ENCODE measurements at regions not wholly inside any gene's neighbourhood (a gene's known extent, or its start where the extent isn't known, plus 50 kb on each side); places are given as distances from the start of the nearest gene placed in this dataset.

DNA sequence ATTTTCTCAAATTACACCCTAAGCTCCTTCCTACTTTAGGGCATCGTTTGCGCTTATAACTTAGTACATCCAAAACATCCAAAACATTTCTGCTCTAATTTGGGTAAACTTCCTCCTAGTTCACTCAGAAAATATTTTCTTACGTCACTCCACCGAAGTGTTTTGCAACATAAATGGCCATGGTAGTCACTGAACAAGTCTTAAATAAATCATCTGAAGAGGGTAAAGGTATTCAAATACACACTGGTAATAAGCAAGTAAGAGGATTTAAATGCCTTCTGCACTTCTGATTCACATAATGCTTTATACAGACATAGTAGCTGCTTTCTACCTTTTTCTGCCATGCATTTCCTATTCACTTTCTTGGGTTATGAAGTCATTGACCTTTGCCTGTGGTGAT is 991.9 kb downstream of the NLGN4X start:
- Histone ChIP-seq H4K91ac (ENCODE audit: low read length) (no peak overlapping the region), H3K9ac (ENCODE audit: low read length) (no peak overlapping the region), H2BK15ac (ENCODE audit: low read depth, poor library complexity, severe bottlenecking) (no peak overlapping the region)

DNA sequence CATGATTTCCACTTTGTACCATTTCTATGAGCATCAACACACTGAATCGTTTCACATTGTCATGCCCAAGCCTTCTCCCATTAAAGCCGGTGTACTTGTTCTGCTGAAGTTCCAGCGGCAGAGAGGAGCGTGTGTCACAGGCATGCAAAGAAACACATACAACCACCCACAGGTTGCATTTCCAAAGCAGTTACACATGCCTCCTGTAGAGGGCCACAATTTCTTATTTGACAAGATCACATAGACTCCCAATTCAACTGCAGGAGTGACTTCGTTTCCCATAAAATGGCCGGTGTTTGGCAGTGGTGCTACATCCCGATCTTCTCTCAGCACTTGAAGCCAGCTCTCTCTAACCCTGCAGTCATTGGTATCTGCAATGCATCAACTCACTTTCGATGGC is 992.6 kb downstream of the NLGN4X start:
- H2BK120ac ChIP-seq (ENCODE audit: low read depth, low read length): no peak overlapping the region
- no peak overlapping the region for H2BK15ac ChIP-seq (ENCODE audit: low read depth, poor library complexity, severe bottlenecking)
- H3K4ac ChIP-seq (ENCODE audit: low read depth in 1 of 2, low read length in 2 of 2): no peak overlapping the region
- no peaks in the 10 kb centered on the region for H3K36me3 ChIP-seq (ENCODE audit: control insufficient read depth in 1 of 2, insufficient read depth in 2 of 2, low read depth in 1 of 2, low read length in 2 of 2)
- H2BK12ac ChIP-seq (ENCODE audit: low read length in 2 of 2): no peak overlapping the region
- H3K14ac ChIP-seq (ENCODE audit: low read length in 2 of 2): no peak overlapping the region
- H2AK5ac ChIP-seq (ENCODE audit: low read length, severe bottlenecking): no peak overlapping the region
- no peak overlapping the region for H3K4me3 ChIP-seq (ENCODE audit: insufficient read depth in 1 of 2, low read depth in 1 of 2, low read length in 2 of 2)
- H3K27ac ChIP-seq (ENCODE audit: low read length, poor library complexity, severe bottlenecking): no peak overlapping the region
- no peaks in the 10 kb centered on the region for H3K4me1 ChIP-seq (ENCODE audit: control insufficient read depth, insufficient read depth, low read depth, low read length)
- DNase-seq: peak; percentile 50
- 57% methylated on average over 5 of the region's 8 CpGs for WGBS
- H3K9ac ChIP-seq (ENCODE audit: low read length): no peak overlapping the region
- no peaks in the 10 kb centered on the region for H3K27me3 ChIP-seq (ENCODE audit: control insufficient read depth in 1 of 2, insufficient read depth in 1 of 2, low read length in 2 of 2)
- no peaks in the 10 kb centered on the region for H3K79me1 ChIP-seq (replicated peaks; ENCODE audit: low read length, poor library complexity, severe bottlenecking)
- H3K9me3 ChIP-seq (ENCODE audit: control insufficient read depth, low read length): no peaks in the 10 kb centered on the region
- no peak overlapping the region for H2BK5ac ChIP-seq (ENCODE audit: low read depth, low read length, poor library complexity, severe bottlenecking)
- no peak overlapping the region for H2AFZ ChIP-seq (ENCODE audit: low read depth, low read length)
- no peak overlapping the region for H3K4me2 ChIP-seq (ENCODE audit: low read length, poor library complexity, severe bottlenecking)
- H4K8ac ChIP-seq (ENCODE audit: low read length): peak overlapping the region; percentile 54
- H3K18ac ChIP-seq (ENCODE audit: low read depth in 1 of 2, low read length in 2 of 2): no peak overlapping the region
- no peak overlapping the region for H4K91ac ChIP-seq (ENCODE audit: low read length)
- no peak overlapping the region for H3K23ac ChIP-seq (ENCODE audit: low read length in 2 of 2)

More for the DNA sequence above, 991.9 kb downstream of the NLGN4X start:
- Histone ChIP-seq H3K27me3 (ENCODE audit: control insufficient read depth in 1 of 2, insufficient read depth in 1 of 2, low read length in 2 of 2) (no peaks in the 10 kb centered on the region), H3K4me1 (ENCODE audit: control insufficient read depth, insufficient read depth, low read depth, low read length) (no peaks in the 10 kb centered on the region), H3K4ac (ENCODE audit: low read depth in 1 of 2, low read length in 2 of 2) (no peak overlapping the region), H3K79me1 (replicated peaks; ENCODE audit: low read length, poor library complexity, severe bottlenecking) (no peaks in the 10 kb centered on the region), H2BK5ac (ENCODE audit: low read depth, low read length, poor library complexity, severe bottlenecking) (no peak overlapping the region), H2BK12ac (ENCODE audit: low read length in 2 of 2) (no peak overlapping the region), H2AFZ (ENCODE audit: low read depth, low read length) (no peak overlapping the region), H2AK5ac (ENCODE audit: low read length, severe bottlenecking) (no peak overlapping the region), H3K23ac (ENCODE audit: low read length in 2 of 2) (no peak overlapping the region), H3K4me3 (ENCODE audit: insufficient read depth in 1 of 2, low read depth in 1 of 2, low read length in 2 of 2) (no peak overlapping the region), H3K9me3 (ENCODE audit: control insufficient read depth, low read length) (no peaks in the 10 kb centered on the region), H3K18ac (ENCODE audit: low read depth in 1 of 2, low read length in 2 of 2) (no peak overlapping the region), H3K14ac (ENCODE audit: low read length in 2 of 2) (no peak overlapping the region), H4K8ac (ENCODE audit: low read length) (no peak overlapping the region), H3K4me2 (ENCODE audit: low read length, poor library complexity, severe bottlenecking) (no peak overlapping the region), H3K27ac (ENCODE audit: low read length, poor library complexity, severe bottlenecking) (no peak overlapping the region), H3K36me3 (ENCODE audit: control insufficient read depth in 1 of 2, insufficient read depth in 2 of 2, low read depth in 1 of 2, low read length in 2 of 2) (no peaks in the 10 kb centered on the region), H2BK120ac (ENCODE audit: low read depth, low read length) (no peak overlapping the region)
- peak; percentile 58 for DNase-seq
- 39% methylated on average over 2 of the region's 4 CpGs for WGBS

DNA sequence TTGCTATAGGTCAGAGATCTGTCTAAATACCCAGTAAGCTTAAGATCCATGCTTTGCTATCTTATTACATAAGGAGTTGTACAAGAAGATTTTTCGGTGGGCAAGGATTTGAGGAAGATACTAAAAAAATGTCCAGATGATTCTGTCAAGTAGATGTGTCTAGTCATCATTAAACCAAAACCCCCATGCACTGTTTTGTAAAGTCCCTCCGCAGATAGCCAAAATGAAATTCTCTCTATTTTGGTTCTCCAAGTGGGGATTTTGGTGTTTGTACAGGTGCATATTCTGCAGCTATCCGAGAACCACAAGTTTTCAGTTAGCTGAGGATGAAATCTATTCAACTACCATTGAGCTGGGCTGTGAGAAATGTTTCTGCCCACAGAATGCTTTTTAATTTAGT is 994.8 kb downstream of the NLGN4X start:
- H3K4me3 ChIP-seq (ENCODE audit: insufficient read depth in 1 of 2, low read depth in 1 of 2, low read length in 2 of 2): no peak overlapping the region
- no peak overlapping the region for H3K27ac ChIP-seq (ENCODE audit: low read length, poor library complexity, severe bottlenecking)
- no peak overlapping the region for H3K4ac ChIP-seq (ENCODE audit: low read depth in 1 of 2, low read length in 2 of 2)
- H2AFZ ChIP-seq (ENCODE audit: low read depth, low read length): no peak overlapping the region
- no peak overlapping the region for H2BK12ac ChIP-seq (ENCODE audit: low read length in 2 of 2)
- H3K79me1 ChIP-seq (replicated peaks; ENCODE audit: low read length, poor library complexity, severe bottlenecking): no peaks in the 10 kb centered on the region
- H2AK5ac ChIP-seq (ENCODE audit: low read length, severe bottlenecking): no peak overlapping the region
- no peaks in the 10 kb centered on the region for H3K27me3 ChIP-seq (ENCODE audit: control insufficient read depth in 1 of 2, insufficient read depth in 1 of 2, low read length in 2 of 2)
- no CpG with 5 or more reads among the region's 3 CpGs for WGBS
- H2BK120ac ChIP-seq (ENCODE audit: low read depth, low read length): no peak overlapping the region
- no peak overlapping the region for H3K14ac ChIP-seq (ENCODE audit: low read length in 2 of 2)
- no peak for DNase-seq
- H3K18ac ChIP-seq (ENCODE audit: low read depth in 1 of 2, low read length in 2 of 2): no peak overlapping the region
- H3K9me3 ChIP-seq (ENCODE audit: control insufficient read depth, low read length): no peaks in the 10 kb centered on the region
- no peak overlapping the region for H3K4me2 ChIP-seq (ENCODE audit: low read length, poor library complexity, severe bottlenecking)
- no peak overlapping the region for H3K23ac ChIP-seq (ENCODE audit: low read length in 2 of 2)
- H4K91ac ChIP-seq (ENCODE audit: low read length): no peak overlapping the region
- no peaks in the 10 kb centered on the region for H3K36me3 ChIP-seq (ENCODE audit: control insufficient read depth in 1 of 2, insufficient read depth in 2 of 2, low read depth in 1 of 2, low read length in 2 of 2)
- H4K8ac ChIP-seq (ENCODE audit: low read length): no peak overlapping the region
- H3K9ac ChIP-seq (ENCODE audit: low read length): no peak overlapping the region
- H3K4me1 ChIP-seq (ENCODE audit: control insufficient read depth, insufficient read depth, low read depth, low read length): no peaks in the 10 kb centered on the region
- no peak overlapping the region for H2BK5ac ChIP-seq (ENCODE audit: low read depth, low read length, poor library complexity, severe bottlenecking)
- no peak overlapping the region for H2BK15ac ChIP-seq (ENCODE audit: low read depth, poor library complexity, severe bottlenecking)

DNA sequence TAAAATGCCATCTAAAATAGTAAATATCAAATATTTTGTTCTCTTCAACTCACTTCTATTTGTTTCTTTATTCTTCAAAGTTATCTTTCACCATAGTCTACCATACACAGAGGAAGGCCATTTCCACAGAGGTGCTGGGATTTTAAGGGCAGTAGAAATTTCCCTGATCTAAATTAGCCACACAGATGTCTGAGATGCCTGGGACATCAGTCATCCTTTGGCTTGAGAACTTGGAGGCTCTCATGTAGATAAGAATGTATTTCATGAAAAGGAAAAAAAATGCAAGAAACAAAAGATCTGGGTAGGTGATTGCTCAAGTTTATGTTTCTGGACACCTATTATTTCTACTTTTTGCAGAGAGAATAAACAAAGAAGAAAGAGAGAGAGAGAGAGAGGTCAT is 1008.2 kb downstream of the NLGN4X start:
- H3K27me3 ChIP-seq (ENCODE audit: control insufficient read depth in 1 of 2, insufficient read depth in 1 of 2, low read length in 2 of 2): no peaks in the 10 kb centered on the region
- H3K27ac ChIP-seq (ENCODE audit: low read length, poor library complexity, severe bottlenecking): no peak overlapping the region
- H4K91ac ChIP-seq (ENCODE audit: low read length): no peak overlapping the region
- no peak overlapping the region for H3K18ac ChIP-seq (ENCODE audit: low read depth in 1 of 2, low read length in 2 of 2)
- no peak overlapping the region for H2AFZ ChIP-seq (ENCODE audit: low read depth, low read length)
- H3K4me1 ChIP-seq (ENCODE audit: control insufficient read depth, insufficient read depth, low read depth, low read length): no peaks in the 10 kb centered on the region
- peaks cover 2% of the 10 kb centered on the region for H3K9me3 ChIP-seq (ENCODE audit: control insufficient read depth, low read length)
- H3K4me2 ChIP-seq (ENCODE audit: low read length, poor library complexity, severe bottlenecking): no peak overlapping the region
- no peak overlapping the region for H2BK12ac ChIP-seq (ENCODE audit: low read length in 2 of 2)
- no peak overlapping the region for H2BK15ac ChIP-seq (ENCODE audit: low read depth, poor library complexity, severe bottlenecking)
- no peaks in the 10 kb centered on the region for H3K36me3 ChIP-seq (ENCODE audit: control insufficient read depth in 1 of 2, insufficient read depth in 2 of 2, low read depth in 1 of 2, low read length in 2 of 2)
- H2BK5ac ChIP-seq (ENCODE audit: low read depth, low read length, poor library complexity, severe bottlenecking): no peak overlapping the region
- H3K9ac ChIP-seq (ENCODE audit: low read length): no peak overlapping the region
- peak; percentile 1 for DNase-seq
- no peak overlapping the region for H3K4me3 ChIP-seq (ENCODE audit: insufficient read depth in 1 of 2, low read depth in 1 of 2, low read length in 2 of 2)
- H3K14ac ChIP-seq (ENCODE audit: low read length in 2 of 2): no peak overlapping the region
- no peak overlapping the region for H3K4ac ChIP-seq (ENCODE audit: low read depth in 1 of 2, low read length in 2 of 2)
- no peak overlapping the region for H3K23ac ChIP-seq (ENCODE audit: low read length in 2 of 2)
- H2BK120ac ChIP-seq (ENCODE audit: low read depth, low read length): no peak overlapping the region
- no peaks in the 10 kb centered on the region for H3K79me1 ChIP-seq (replicated peaks; ENCODE audit: low read length, poor library complexity, severe bottlenecking)
- no peak overlapping the region for H2AK5ac ChIP-seq (ENCODE audit: low read length, severe bottlenecking)
- no peak overlapping the region for H4K8ac ChIP-seq (ENCODE audit: low read length)

All from mesenchymal stem cell (in vitro differentiated cells and primary cell).